T1000 (cell line): ENCODE measurements at regions not wholly inside any gene's neighbourhood (a gene's known extent, or its start where the extent isn't known, plus 50 kb on each side); places are given as distances from the start of the nearest gene placed in this dataset.

Experiments used
- DNase-seq: peaks from one replicate; lab custom pipeline; 2025; ENCODE audit warnings: mixed read lengths; lab: John Stamatoyannopoulos, UW

- DNase-seq, result no peak
Measured at GRCh38 chr2:14344355-14344754, 288.2 kb upstream of the LRATD1 start.

GRCh38 chr2:14348247-14348646, 284.3 kb upstream of the LRATD1 start:
- no peak for DNase-seq

- no peak for DNase-seq
Measured at GRCh38 chr2:14350856-14351255, 281.7 kb upstream of the LRATD1 start.

GRCh38 chr2:14352067-14352466, 280.4 kb upstream of the LRATD1 start:
- DNase-seq, result no peak

GRCh38 chr2:14354231-14354630, 278.3 kb upstream of the LRATD1 start:
- DNase-seq, result no peak

- DNase-seq, result no peak
Measured at GRCh38 chr2:14355102-14355501, 277.4 kb upstream of the LRATD1 start.

DNA sequence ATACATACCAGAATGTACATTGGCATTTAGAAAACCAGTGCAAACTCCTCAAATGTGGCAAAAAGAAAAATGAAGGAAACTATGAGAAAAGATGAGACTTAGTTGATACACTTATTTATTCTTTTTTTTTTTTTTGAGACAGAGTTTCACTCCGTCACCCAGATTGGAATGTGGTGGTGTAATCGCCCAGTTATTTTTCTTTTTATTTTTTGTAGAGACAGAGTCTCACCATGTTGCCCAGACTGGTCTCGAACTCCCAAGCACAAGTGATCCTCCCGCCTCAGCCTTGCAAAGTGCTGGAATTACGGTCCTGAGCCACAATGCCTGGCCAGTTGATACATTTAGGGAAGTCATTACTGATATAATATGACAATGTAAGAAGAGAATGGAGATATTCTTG, 274.2 kb upstream of the LRATD1 start:
- no peak for DNase-seq

DNA sequence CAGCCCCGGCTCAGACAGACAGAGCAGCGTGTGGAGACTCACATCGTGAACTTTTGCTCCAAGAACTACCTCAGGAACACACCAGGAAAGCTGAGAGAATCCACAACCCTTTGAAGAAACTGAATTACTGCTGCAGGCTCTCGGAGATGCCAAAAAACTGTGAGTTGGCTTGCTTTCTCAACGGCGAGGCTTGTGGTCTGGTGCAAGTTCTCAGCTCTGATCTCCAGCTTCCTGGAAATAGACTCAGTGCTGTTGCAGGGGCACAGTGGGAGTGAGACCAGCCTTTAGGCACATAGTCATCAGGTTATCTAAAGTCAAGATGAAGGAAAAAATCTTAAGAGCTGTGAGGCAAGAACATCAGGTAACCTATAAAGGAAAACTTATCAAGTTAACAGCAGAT, 273.7 kb upstream of the LRATD1 start:
- DNase-seq, result no peak

GRCh38 chr2:14363137-14363536, 269.4 kb upstream of the LRATD1 start:
- DNase-seq, result no peak

DNA sequence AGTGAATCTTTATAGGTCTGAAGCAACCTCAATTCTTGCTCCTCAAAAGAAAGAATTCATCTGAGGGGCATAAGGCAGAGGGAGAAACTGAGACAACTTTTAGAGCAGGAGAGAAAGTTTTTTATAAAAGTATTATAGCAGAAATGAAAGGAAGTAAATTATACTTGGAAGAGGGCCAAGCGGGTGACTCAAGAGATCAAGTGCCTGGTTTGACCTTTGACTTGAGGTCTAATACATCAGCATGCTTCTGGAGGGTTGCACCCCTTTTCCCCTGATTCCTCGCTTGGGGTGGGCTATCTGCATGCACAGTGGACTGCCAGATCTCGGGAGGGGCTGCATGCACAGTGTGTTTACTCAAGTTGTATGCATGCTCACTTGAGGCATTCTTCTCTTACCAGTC, 268.5 kb upstream of the LRATD1 start:
- DNase-seq, result no peak

DNA sequence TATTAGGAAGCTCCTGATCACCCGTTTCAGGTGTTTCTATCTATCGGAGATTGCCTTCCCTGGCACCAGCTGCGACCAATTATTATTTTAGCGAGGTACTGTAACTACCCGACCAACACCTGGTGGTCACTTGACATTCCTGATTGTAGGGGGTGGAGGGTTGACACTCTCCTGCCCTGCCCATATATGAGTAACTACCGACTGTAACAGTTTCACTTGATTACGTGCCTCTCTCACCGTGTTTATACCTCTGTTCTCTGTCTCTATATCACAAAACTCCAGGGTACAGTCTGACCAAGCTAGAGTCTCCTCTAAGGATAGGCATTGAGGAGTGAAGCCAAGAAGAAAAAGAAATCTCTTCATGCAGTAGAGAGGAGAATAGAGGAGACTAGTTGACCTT, 268.0 kb upstream of the LRATD1 start:
- no peak for DNase-seq

- no peak for DNase-seq
Measured at GRCh38 chr2:14385043-14385442, 247.5 kb upstream of the LRATD1 start.

DNA sequence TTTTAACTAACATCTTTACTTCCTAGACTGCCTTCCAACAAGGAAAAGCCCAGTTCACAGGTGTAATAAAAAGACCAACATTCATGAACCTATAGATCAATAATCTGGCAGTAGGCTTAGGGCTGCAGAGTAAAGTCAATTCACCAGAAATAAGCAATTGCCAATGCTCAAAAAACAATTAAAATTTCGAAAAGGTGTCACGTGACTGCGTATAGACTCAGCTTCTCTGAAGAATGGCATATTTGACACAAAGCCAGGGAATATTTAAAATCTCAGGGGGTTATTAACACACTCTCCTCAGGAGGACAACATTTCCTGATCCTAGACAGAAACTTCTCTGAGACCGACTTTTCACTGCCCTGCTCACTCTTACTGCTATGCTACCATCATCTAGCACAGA, 245.2 kb upstream of the LRATD1 start:
- no peak for DNase-seq

DNA sequence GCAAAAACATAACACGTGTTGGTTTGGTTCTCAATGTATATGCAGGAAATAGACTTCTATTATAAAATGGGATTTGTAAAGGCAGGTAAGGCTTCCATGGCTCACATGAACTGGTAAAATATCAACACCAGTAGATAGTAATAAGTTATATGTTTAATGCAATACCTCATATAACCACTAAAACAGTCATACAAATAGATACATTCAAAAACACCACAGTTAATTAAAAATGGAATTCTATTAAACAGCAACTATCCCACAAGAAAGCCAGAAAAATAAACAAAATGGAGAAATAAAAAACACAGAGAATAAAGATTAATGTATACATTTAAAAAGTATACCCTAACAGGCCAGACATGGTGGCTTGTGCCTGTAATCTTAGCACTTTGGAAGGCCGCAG, 243.8 kb upstream of the LRATD1 start:
- DNase-seq, result no peak

- DNase-seq, result no peak
Measured at GRCh38 chr2:14396533-14397083, 235.9 kb upstream of the LRATD1 start.

- no peak for DNase-seq
Measured at GRCh38 chr2:14398641-14399040, 233.9 kb upstream of the LRATD1 start.

DNA sequence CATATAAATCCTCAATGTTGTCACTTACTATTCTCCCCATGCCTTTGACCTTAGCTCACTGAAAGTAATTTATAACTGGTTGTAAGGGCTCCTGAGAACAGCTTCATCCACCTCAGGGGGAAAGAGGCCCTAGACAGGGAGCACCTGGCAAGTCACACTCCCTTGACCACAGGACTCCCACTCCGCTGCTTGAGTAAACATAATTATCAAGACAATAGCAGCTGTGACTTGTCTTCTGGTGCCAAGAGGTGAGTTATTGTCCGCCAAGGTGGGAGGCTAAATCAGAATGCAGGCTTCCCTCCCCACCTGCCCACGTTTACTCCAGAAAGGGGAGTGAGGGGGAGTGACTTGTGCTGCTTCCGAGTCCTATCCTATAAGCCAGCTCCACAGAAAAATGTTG, 230.6 kb upstream of the LRATD1 start:
- no peak for DNase-seq

- DNase-seq, result no peak
Measured at GRCh38 chr2:14408695-14409094, 223.8 kb upstream of the LRATD1 start.

DNA sequence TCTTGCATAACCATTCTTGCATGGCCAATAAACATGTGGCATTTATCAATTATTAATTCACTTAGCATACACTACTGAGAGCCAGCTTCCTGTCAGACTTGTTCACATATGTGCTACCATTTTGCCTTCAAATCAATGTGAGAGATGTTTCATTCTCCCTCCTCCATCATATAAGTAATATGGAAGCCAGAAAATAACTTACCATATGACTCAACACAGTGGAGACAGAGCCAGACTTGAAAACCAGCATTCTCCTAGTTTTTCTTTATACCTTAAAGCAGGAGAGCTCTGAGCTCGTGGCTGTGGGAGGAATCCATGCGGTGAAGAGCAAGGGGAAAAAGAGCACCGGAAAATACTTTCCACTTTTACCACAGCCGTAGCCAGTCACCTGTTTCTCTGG, 215.0 kb upstream of the LRATD1 start:
- DNase-seq, result no peak

DNA sequence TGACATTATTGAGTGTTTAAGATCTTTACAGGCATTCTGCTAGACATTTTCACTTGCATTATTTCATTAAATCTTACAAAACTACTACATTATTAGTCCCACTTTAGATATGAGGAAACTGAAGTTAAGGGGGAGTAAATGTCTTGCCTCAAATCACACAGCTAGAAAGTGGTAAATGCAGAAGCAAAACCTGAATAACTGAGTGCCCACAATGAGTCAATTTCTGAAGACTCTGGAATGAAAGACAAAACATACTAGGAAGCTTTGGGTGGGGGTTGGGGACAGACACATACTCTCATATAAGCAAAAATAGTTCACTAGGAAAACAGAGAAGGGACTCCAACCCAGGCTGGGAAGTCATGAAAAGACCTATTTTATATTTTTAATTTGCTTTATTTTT, 214.4 kb upstream of the LRATD1 start:
- no peak for DNase-seq

DNA sequence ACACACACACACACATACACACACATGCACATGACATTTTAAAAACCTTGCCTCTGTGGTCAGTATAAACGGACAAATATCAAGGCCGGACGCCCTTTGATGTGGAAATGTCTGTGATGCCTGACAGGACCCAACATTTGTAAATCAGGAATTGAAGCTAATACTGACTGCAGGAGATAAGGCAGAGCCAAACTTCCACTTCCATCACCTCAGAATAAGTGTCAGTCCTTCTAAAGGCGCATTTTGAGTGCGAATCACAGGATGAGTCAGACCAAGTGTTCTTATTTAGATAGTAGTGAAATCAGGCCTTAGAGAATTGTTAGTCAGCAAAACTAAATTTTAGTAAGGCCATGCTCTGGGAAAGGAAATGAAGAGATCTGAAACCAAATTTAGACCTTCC, 211.7 kb upstream of the LRATD1 start:
- DNase-seq, result no peak

GRCh38 chr2:14422426-14422825, 210.1 kb upstream of the LRATD1 start:
- no peak for DNase-seq

GRCh38 chr2:14423145-14423906, 209.2 kb upstream of the LRATD1 start:
- no peak for DNase-seq
